Nephron (organoid): ENCODE measurements at regions not wholly inside any gene's neighbourhood (a gene's known extent, or its start where the extent isn't known, plus 50 kb on each side); places are given as distances from the start of the nearest gene placed in this dataset.

Experiments
- H3K27ac Mint-ChIP-seq, 3 experiments: 2 replicates each; pipeline ENCODE4 v1.8.0; 2020; ENCODE audit warnings: mixed read lengths in 3 of 3, mild to moderate bottlenecking in 2 of 3, moderate library complexity in 1 of 3
- H3K27me3 Mint-ChIP-seq: 2 replicates; pipeline ENCODE4 v1.8.0; 2021; ENCODE audit warnings: low read depth, mild to moderate bottlenecking, moderate library complexity, mixed read lengths
- H3K36me3 Mint-ChIP-seq: 2 replicates; pipeline ENCODE4 v1.8.0; 2020; ENCODE audit warnings: low read depth, mixed read lengths
- H3K4me1 Mint-ChIP-seq: 2 replicates; pipeline ENCODE4 v1.8.0; 2020; ENCODE audit warnings: mixed read lengths
- H3K4me3 Mint-ChIP-seq, 3 experiments: 2 replicates each; pipeline ENCODE4 v1.8.0; 2020; ENCODE audit warnings: mild to moderate bottlenecking in 3 of 3, mixed read lengths in 3 of 3, moderate library complexity in 2 of 3
- H3K9me3 Mint-ChIP-seq: 2 replicates; pipeline ENCODE4 v1.8.0; 2020; ENCODE audit warnings: mixed read lengths
- CTCF ChIP-seq, 3 experiments: fragments of 200-600 bp; sonication (generic); IDR thresholded peaks; one replicate each; pipeline ENCODE4 v1.5.0; 2021; ENCODE audit warnings: antibody characterized with exemption in 3 of 3; ENCODE audit not compliant: unreplicated experiment in 3 of 3

GRCh38 chrX:35023683-35024082 is 81.1 kb downstream of the FAM47B start:
- TF ChIP-seq CTCF (IDR thresholded peaks at IDR 0.05; ENCODE audit: unreplicated experiment in 3 of 3): no peak
- H3K4me3 Mint-ChIP-seq: no peak overlapping the region

GRCh38 chrX:35025820-35026219 is 83.2 kb downstream of the FAM47B start:
- H3K27me3 Mint-ChIP-seq: no peaks in the 10 kb centered on the region
- no peaks in the 10 kb centered on the region for H3K9me3 Mint-ChIP-seq
- no peak overlapping the region for H3K4me3 Mint-ChIP-seq
- no peaks in the 10 kb centered on the region for H3K36me3 Mint-ChIP-seq
- peaks cover 13% of the 10 kb centered on the region for H3K4me1 Mint-ChIP-seq
- no peak overlapping the region for H3K27ac Mint-ChIP-seq
- TF ChIP-seq CTCF (IDR thresholded peaks at IDR 0.05; ENCODE audit: unreplicated experiment in 3 of 3): no peak

More at GRCh38 chrX:35023683-35024082, 81.1 kb downstream of the FAM47B start:
- H3K4me1 Mint-ChIP-seq: peaks cover 13% of the 10 kb centered on the region
- H3K9me3 Mint-ChIP-seq: no peaks in the 10 kb centered on the region
- no peaks in the 10 kb centered on the region for H3K36me3 Mint-ChIP-seq
- H3K27me3 Mint-ChIP-seq: no peaks in the 10 kb centered on the region
- no peak overlapping the region for H3K27ac Mint-ChIP-seq

DNA sequence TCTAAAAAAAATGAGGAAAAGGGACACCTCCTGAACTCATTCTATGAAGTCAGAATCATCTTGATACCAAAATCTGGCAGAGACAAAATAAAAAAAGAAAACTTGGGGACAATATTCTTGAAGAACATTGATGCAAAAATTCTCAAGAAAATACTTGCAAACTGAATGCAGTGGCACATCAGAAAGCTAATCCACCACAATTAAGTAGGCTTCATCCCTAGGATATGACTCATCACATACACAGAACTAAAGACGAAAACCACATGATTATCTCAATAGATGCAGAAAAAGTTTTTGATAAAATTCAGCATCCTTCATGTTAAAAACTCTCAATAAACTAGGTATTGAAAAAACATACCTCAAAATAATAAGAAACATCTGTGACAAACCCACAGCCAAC is 98.3 kb downstream of the FAM47B start:
- TF ChIP-seq CTCF (IDR thresholded peaks at IDR 0.05; ENCODE audit: unreplicated experiment in 3 of 3): no peak
- no peaks in the 10 kb centered on the region for H3K27me3 Mint-ChIP-seq
- H3K4me3 Mint-ChIP-seq: no peak overlapping the region
- no peaks in the 10 kb centered on the region for H3K4me1 Mint-ChIP-seq
- peaks cover 23% of the 10 kb centered on the region for H3K9me3 Mint-ChIP-seq
- H3K27ac Mint-ChIP-seq: no peak overlapping the region
- no peaks in the 10 kb centered on the region for H3K36me3 Mint-ChIP-seq

DNA sequence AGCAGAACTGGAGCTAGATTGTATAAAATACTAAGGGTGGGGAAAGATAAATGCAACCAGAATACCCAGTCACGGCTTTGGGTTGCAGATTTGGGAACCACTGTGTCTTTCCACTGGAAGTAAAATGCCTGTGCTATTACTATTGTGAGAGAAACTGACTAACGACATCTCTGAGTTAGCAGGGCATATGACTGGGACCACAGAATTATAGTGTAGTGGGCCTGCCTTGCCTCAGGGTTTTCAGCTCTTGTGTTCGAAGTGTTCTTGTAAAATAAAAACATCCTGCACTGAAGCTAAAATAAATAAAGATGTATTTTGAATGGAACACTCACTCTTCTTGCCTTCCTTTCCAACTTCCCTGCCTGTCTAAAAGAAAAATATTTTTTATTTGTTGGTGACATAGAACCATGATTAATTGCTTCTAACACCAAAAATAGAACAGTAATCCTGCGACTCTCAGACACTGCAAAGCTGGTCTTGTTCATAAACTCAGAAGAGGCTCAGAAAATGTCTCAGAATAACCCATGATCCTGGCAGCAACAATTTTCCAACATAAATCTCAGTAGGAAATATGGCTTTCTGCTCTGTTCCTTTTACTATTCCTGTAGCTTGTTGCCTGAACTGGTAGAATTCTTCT is 104.2 kb downstream of the FAM47B start:
- Mint-ChIP-seq H3K4me3 (no peak overlapping the region), H3K27ac (peak overlapping the region in 2 of 3 experiments; percentile 2 to 14), H3K4me1 (peaks cover 13% of the 10 kb centered on the region), H3K9me3 (no peaks in the 10 kb centered on the region), H3K27me3 (no peaks in the 10 kb centered on the region), H3K36me3 (no peaks in the 10 kb centered on the region)
- no peak for TF ChIP-seq CTCF (IDR thresholded peaks at IDR 0.05; ENCODE audit: unreplicated experiment in 3 of 3)

GRCh38 chrX:35076061-35076460 is 133.5 kb downstream of the FAM47B start:
- Mint-ChIP-seq H3K9me3 (peaks cover 18% of the 10 kb centered on the region), H3K27ac (no peak overlapping the region), H3K36me3 (no peaks in the 10 kb centered on the region), H3K4me3 (no peak overlapping the region), H3K27me3 (no peaks in the 10 kb centered on the region), H3K4me1 (no peaks in the 10 kb centered on the region)
- no peak for TF ChIP-seq CTCF (IDR thresholded peaks at IDR 0.05; ENCODE audit: unreplicated experiment in 3 of 3)

DNA sequence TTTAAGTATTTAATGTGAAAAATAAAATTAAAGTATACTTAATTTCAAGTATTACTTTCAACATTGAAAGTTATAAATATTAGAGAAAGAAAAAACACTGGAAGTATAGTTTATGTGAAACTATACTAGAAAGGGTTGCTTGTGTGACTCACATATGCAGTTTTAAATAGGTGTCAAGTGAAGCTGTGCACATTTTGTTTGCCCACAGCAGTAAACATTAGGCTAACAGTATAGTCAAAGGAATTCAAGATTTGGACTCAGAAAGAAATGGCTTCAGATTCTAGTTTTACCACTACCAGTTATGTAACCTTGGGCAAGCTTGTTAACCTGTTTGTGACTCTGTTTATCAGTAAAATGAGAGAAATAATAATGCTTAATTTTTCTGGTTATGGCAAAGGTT is 148.2 kb downstream of the FAM47B start:
- Mint-ChIP-seq H3K4me1 (no peaks in the 10 kb centered on the region), H3K36me3 (no peaks in the 10 kb centered on the region), H3K4me3 (no peak overlapping the region), H3K9me3 (peaks cover 1% of the 10 kb centered on the region), H3K27me3 (no peaks in the 10 kb centered on the region), H3K27ac (no peak overlapping the region)
- TF ChIP-seq CTCF (IDR thresholded peaks at IDR 0.05; ENCODE audit: unreplicated experiment in 3 of 3): no peak
